T-helper 2 cell treated with Interferon-gamma antibody and Interleukin-4, amounts not matched to agents 100 ng/mL and 5 ng/mL, for 36 hours (primary cell): ENCODE measurements at regions not wholly inside any gene's neighbourhood (a gene's known extent, or its start where the extent isn't known, plus 50 kb on each side); places are given as distances from the start of the nearest gene placed in this dataset.

Experiments
- intact Hi-C: fragments of 100-400 bp; cut with micrococcal nuclease; formaldehyde crosslinking; loops from one replicate; pipeline ENCODE4 v1.15.1; 2023

DNA sequence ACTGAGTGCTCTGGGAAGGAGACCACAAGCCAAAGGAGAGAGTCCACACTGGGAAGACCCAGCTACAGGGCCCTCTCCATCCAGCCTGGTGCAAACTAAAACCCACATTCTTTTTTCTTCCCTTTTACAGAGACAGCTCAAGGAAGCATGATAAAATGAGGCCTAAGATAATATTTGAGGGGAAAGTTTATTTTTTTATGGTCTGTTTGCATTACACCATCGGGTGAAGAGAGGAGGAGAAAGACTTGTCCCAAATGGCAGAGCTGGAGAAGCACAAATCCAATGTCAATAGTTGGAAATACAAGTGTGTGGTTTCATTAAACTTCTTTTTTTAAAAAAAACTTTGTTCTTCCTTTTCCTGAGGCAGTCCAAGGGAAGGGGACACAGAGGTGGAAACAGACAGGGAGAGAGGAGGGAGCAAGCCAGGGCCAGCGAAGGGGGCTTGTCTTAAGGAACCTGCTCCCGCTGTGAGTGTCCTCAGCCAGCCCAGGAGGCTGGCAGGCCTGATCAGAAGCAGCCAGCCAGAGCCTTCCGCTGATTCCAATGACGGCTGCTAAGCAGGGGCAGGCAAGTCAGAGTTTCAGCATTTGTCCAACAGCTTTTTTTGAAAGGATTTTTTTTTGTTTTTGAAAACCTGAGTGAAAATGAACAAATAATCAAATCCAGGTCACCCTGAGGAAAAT is 203.8 kb upstream of the SIX2 start:
- intact Hi-C loops, result no loop called here

DNA sequence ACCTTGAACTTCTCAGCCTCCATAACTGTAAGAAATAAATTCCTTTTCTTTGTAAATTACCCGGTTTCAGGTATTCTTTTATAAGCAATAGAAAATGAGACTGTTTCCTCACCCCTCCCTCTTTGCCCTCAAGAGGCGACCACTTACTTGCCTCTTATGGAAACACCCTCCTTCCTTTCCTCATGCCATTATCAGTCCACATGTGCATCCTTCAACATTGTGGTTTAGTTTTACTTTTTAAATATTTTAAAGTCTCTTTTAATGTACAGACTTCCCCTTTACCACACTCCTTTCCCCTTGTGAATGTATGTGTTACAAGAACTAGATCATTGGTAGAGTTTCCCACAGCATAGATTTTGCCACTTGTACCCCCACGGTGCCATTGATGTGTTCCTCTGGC is 202.4 kb upstream of the SIX2 start:
- intact Hi-C loops, result no loop called here

DNA sequence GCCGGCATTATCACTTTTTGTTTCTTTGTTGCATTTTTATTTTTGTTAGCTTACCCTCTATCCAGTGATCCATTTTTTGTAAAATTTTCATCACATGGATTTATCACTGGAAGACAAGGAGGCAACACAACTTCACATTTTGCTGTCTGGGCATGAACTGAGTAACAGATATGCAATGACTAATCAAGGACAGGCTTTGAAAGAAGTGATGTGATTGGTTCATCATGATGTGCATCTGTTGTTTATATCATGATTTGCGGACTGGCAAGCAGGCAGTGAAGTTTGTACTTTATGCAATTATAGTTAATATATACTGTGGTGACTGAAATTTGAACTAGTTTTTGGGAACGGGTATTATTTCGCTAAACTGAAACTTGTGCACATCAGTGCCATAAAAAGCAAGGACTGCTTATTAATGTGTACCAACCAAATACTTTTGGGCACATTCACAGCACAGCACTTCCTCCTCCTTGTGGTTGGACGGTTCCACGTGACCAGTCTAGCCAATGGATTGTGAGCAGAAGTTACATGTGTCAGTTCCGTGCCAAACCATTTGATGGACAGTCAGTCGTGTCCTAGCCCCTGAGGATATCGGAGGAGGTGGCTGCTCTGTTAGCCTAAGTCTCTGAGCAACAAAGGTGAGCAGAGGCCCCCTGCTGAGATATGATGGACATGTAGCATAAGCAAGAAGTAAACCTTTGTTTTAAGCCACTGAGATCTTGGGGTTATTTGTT is 201.4 kb upstream of the SIX2 start:
- intact Hi-C loops, result no loop called here

DNA sequence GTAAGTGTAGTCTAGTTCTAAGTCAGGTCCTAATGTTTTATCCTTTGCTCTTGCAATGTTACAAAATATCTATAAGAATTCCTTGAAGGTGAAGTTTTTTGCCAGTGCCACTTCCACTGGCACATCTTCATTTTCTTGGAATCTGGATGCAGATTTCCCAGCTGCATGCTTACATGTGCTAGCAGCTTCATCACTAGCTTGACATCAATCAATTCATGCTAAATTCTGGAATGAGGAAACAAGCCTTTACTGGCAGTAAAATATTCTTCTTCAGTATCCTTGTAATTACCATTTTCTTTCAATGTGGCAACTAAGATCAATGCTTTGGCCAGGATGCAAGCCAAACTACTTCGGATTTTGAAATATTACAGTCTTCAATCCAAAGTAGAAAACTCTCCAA is 200.6 kb upstream of the SIX2 start:
- intact Hi-C loops, result no loop called here

- intact Hi-C loops, result no loop called here
Observed at GRCh38 chr2:45209302-45209701, 200.1 kb upstream of the SIX2 start.

DNA sequence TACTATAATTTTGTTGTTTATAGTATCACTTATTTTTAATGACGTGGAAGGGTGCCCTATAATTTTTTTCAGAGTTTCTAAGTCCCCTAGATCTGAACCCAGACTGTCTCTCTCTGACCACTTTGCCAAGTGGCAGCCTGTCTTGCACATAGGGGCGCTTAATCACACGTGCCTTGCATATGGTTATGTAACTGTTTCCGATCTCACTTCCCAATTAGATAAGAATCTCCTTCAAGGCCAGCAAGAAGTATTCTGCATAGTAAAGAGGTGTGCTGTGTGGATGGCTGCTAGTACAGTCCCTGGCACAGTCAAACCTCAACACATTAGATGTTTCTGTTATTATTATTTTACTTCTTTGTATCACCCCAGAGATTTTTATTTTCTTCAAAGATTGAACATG is 197.8 kb upstream of the SIX2 start:
- intact Hi-C loops, result no loop called here

DNA sequence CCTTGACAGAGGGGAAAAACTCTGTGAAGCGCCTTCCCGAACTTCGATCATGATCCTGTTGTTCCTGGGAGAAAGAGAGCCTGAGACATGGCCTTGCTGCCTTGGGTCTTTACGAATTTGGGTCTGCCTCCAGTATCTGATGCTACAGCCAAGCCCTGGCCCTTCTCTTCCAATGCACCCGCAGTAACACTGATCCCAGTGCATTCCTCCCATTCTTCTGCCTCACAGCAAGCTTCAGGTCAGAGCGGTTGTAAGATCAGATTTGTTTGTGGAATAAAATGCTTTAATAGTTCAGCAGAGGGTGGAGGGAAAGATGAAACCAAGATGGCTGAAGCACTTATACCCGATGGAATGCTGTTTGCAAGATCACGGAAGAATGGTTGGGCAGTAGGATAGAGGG is 196.7 kb upstream of the SIX2 start:
- intact Hi-C loops, result no loop called here

- intact Hi-C loops, result no loop called here
Observed at GRCh38 chr2:45205480-45205879, 196.2 kb upstream of the SIX2 start.

- intact Hi-C loops, result no loop called here
Observed at GRCh38 chr2:45203400-45203799, 194.1 kb upstream of the SIX2 start.

GRCh38 chr2:45199973-45200372 is 190.7 kb upstream of the SIX2 start:
- intact Hi-C loops, result no loop called here

- intact Hi-C loops, result no loop called here
Observed at GRCh38 chr2:45195916-45196315, 186.7 kb upstream of the SIX2 start.

DNA sequence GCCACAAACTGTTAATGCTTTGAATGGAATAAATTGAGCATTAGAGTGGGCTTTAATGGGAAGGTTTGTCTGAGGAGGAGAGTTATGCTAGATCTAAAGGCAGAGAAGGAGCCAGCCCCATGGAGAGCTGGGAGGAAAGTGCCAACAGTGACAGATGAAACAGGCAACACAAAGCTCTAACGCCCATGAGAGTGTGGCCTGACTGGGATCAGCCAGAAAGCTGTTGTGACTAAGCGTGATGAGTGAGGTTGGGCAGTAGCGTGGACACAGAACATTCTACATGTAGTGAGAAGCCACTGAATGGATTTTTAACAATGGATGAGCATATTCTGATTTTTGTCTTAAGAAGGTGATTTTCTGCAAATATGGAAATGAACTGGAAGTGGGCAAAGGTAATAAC is 185.3 kb upstream of the SIX2 start:
- intact Hi-C loops, result no loop called here

- intact Hi-C loops, result no loop called here
Observed at GRCh38 chr2:45193581-45193980, 184.3 kb upstream of the SIX2 start.

DNA sequence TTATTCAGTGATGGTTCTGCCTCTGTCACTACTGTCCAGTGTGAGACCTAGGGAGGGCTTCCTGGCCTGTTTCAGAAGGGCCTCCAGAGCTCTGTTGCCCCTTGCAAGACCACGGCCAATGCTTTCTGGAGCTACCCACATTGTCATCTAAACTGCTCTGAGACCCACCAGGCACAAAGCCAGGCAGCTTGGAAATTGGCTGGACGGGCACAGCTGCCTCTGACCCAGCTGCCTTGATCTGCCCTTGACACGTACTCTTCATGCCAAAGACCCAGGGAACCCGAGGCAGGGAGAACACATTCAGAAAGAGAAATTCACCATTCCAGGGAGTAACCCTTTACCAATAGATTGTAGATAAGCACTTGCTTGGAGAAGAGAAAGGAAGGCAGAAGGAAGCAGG is 183.7 kb upstream of the SIX2 start:
- intact Hi-C loops, result no loop called here

DNA sequence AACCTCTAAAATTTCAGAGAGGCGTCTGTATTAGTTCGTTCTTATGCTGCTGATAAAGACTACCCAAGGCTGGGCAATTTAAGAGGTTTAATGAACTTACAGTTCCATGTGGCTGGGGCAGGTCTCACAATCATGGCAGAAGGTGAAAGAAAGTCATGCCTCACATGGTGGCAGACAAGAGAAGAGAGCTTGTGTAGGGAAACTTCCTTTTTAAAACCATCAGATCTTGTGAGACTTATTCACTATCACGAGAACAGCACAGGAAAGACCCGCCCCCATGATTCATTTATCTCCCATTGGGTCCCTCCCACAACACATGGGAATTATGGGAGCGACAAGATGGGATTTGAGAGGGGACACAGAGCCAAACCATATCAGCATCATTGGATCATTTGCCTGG is 183.2 kb upstream of the SIX2 start:
- intact Hi-C loops, result no loop called here

DNA sequence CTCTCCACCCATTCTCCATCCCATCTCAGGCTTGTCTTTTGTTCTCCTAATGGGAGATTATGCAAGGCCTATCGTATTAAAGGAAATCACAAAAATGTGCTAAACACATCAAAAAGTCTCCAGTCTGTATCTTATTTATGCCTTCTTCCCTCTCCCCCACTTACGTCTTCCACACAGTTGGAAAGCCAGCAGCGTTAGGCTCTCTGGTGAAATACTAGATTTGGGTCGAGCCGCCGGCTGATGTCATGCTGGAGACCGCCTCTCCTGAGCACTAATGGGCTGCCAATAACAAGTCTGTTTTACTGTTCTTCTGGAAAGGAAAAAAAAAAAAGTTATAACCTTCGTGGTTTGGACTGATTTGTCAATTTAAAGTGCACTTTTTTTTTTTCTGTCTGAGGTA is 182.7 kb upstream of the SIX2 start:
- intact Hi-C loops, result no loop called here

GRCh38 chr2:45191146-45191863 is 182.1 kb upstream of the SIX2 start:
- intact Hi-C loops, result no loop called here

DNA sequence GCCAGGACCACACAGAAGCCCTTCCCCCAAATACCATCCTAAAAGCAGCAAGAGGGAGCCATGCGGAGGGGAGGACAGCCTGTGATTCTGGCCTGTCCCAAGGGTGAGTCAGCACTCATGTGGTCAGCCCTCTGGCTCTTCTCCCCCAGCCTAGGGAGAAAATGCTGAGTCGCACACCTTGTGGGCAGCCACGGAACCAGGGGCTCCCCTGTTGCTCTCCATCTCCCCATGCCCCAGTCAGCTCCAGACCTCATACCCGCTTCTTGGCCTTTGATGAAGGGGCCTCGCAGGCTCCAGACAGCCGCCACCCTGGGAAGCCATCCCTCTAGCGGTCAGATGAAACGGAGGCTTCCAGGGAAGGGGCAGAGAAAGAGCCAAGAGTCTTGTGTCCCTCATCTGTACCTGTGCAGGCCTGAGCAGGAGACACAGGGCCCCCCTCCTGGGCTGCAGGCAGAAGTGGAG is 181.3 kb upstream of the SIX2 start:
- intact Hi-C loops, result no loop called here

DNA sequence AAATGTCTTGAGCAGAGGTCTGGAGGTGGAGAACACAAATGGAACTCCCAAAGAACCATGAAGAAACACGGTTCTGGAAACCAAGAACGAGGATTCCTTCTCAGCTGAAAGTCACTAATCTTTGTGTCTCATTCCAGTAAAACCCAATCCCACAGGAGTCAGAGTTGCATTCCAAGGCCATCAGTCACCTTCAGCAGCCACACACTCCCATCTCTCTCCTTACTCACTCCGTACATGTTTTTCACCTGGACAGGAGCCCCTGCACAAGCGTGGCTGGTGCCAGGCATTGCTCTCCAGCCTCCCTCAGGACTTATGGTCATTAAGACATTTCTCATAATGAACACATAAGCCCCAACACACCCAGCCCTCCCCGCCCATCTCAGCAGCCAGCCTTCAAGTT is 175.4 kb upstream of the SIX2 start:
- intact Hi-C loops, result no loop called here

DNA sequence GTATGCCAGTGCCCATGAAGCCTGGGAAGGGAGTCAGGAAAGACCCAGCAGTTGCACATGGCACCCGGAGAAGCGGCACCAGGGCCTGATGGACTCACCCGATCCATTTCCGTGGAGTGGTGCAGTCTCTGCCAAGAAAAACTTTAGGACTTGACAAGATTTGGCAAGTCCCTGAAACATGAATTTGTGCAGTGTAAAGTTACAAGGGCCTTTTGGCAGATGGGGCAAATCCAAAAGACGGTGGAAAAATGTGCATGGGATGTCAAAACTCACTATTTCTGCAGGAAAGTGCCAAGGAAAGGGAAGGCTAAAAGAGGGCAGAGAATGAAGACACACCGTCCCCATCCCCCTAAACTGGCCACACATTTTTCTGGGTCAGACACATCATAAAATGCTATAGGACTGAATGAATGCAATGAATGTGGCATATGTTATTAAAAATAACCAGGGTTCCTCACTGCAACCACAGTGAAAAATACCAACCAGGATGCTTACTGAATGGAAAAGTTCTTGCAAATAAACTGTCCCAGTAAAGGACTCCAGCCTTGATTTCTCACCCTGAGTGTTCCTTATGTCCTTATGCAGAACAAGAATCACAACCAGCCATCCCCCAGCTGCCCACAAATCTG is 173.5 kb upstream of the SIX2 start:
- intact Hi-C loops, result no loop called here

- intact Hi-C loops, result no loop called here
Observed at GRCh38 chr2:45180779-45181178, 171.5 kb upstream of the SIX2 start.
